PFSK-1 (cell line): ENCODE measurements at regions not wholly inside any gene's neighbourhood (a gene's known extent, or its start where the extent isn't known, plus 50 kb on each side); places are given as distances from the start of the nearest gene placed in this dataset.

Experiments used
- REST ChIP-seq, 2 experiments: IDR thresholded peaks; 2 replicates each; pipeline versions ENCODE4 v1.6.1 to v1.8.0; 2011 to 2012; ENCODE audit warnings: low read depth in 2 of 2, low read length in 2 of 2, control low read depth in 1 of 2, inconsistent platforms in 1 of 2, mild to moderate bottlenecking in 1 of 2, moderate library complexity in 1 of 2; ENCODE audit not compliant: insufficient read depth in 1 of 2
- SIN3A ChIP-seq: IDR thresholded peaks from 2 replicates; pipeline ENCODE4 v1.6.1; 2012; ENCODE audit warnings: mild to moderate bottlenecking, low read length, moderate library complexity, borderline replicate concordance; ENCODE audit not compliant: insufficient read depth
- TAF1 ChIP-seq: IDR thresholded peaks from 2 replicates; pipeline ENCODE4 v1.6.1; 2012; ENCODE audit warnings: low read length, control low read depth, borderline replicate concordance; ENCODE audit not compliant: insufficient read depth

DNA sequence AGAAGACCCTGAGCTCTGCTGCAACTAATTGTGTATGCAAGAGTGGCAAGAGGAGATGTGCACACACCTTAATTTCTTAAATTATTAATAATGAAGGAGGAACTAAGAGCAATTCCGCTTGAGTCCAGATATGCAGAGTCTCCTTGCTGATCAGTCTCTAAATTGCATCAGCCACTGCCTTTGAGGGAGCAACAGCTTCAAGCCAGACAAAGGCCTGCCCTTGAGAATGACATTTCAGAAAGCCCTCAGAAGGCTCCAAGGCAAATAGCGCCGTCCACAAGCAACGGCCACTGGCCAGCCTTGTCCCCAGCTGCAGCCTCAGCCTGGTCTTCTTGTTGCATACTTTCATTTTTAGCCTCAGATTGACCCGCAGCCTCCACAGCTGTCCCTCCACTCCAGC lies 110.6 kb upstream of the RNF32 start:
- TF ChIP-seq TAF1: no peak
- no peak for TF ChIP-seq REST (IDR thresholded peaks at IDR 0.05; ENCODE audit: insufficient read depth in 1 of 2, low read depth in 2 of 2, low read length in 2 of 2)
- TF ChIP-seq SIN3A: no peak
